ENCODE measurements at regions not wholly inside any gene's neighbourhood (a gene's known extent, or its start where the extent isn't known, plus 50 kb on each side); places are given as distances from the start of the nearest gene placed in this dataset.

GRCh38 chr2:238582159-238582558 lies 155.4 kb downstream of the ASB1 start:
- Histone ChIP-seq H3K27ac (ENCODE audit: low read depth, low read length) (no peak overlapping the region), H3K27me3 (ENCODE audit: insufficient read depth, low read length) (peaks cover 29% of the 10 kb centered on the region), H2AFZ (ENCODE audit: low read length, unreplicated experiment) (no peak overlapping the region), H3K36me3 (ENCODE audit: insufficient read depth, low read length) (no peaks in the 10 kb centered on the region), H3K4me1 (ENCODE audit: control insufficient read depth, insufficient read depth, low read length, unreplicated experiment) (no peaks in the 10 kb centered on the region), H3K79me2 (ENCODE audit: control insufficient read depth, insufficient read depth, low read length, unreplicated experiment) (no peaks in the 10 kb centered on the region), H3K4me3 (ENCODE audit: low read depth, low read length) (no peak overlapping the region)

GRCh38 chr2:238584617-238585016 lies 157.9 kb downstream of the ASB1 start:
- Histone ChIP-seq H3K79me2 (ENCODE audit: control insufficient read depth, insufficient read depth, low read length, unreplicated experiment) (no peaks in the 10 kb centered on the region), H3K27ac (ENCODE audit: low read depth, low read length) (no peak overlapping the region), H3K4me3 (ENCODE audit: low read depth, low read length) (no peak overlapping the region), H2AFZ (ENCODE audit: low read length, unreplicated experiment) (no peak overlapping the region), H3K27me3 (ENCODE audit: insufficient read depth, low read length) (peaks cover 13% of the 10 kb centered on the region), H3K36me3 (ENCODE audit: insufficient read depth, low read length) (no peaks in the 10 kb centered on the region), H3K4me1 (ENCODE audit: control insufficient read depth, insufficient read depth, low read length, unreplicated experiment) (no peaks in the 10 kb centered on the region)

GRCh38 chr2:238585836-238586821 lies 159.4 kb downstream of the ASB1 start:
- no peak overlapping the region for H3K4me3 ChIP-seq (ENCODE audit: low read depth, low read length)
- no peaks in the 10 kb centered on the region for H3K36me3 ChIP-seq (ENCODE audit: insufficient read depth, low read length)
- H3K4me1 ChIP-seq (ENCODE audit: control insufficient read depth, insufficient read depth, low read length, unreplicated experiment), result no peaks in the 10 kb centered on the region
- H3K27ac ChIP-seq (ENCODE audit: low read depth, low read length), result no peak overlapping the region
- H3K27me3 ChIP-seq (ENCODE audit: insufficient read depth, low read length), result peaks cover under 1% of the 10 kb centered on the region
- no peaks in the 10 kb centered on the region for H3K79me2 ChIP-seq (ENCODE audit: control insufficient read depth, insufficient read depth, low read length, unreplicated experiment)
- no peak overlapping the region for H2AFZ ChIP-seq (ENCODE audit: low read length, unreplicated experiment)

GRCh38 chr2:238586931-238587775 lies 160.4 kb downstream of the ASB1 start:
- Histone ChIP-seq H3K79me2 (ENCODE audit: control insufficient read depth, insufficient read depth, low read length, unreplicated experiment) (no peaks in the 10 kb centered on the region), H3K27ac (ENCODE audit: low read depth, low read length) (no peak overlapping the region), H3K4me1 (ENCODE audit: control insufficient read depth, insufficient read depth, low read length, unreplicated experiment) (no peaks in the 10 kb centered on the region), H3K27me3 (ENCODE audit: insufficient read depth, low read length) (no peaks in the 10 kb centered on the region; the same call in none of the 2 replicates), H3K36me3 (ENCODE audit: insufficient read depth, low read length) (no peaks in the 10 kb centered on the region), H3K4me3 (ENCODE audit: low read depth, low read length) (no peak overlapping the region), H2AFZ (ENCODE audit: low read length, unreplicated experiment) (no peak overlapping the region)

GRCh38 chr2:238587776-238588660 lies 161.3 kb downstream of the ASB1 start:
- H3K27me3 ChIP-seq (ENCODE audit: insufficient read depth, low read length), result no peaks in the 10 kb centered on the region; the same call in none of the 2 replicates
- H2AFZ ChIP-seq (ENCODE audit: low read length, unreplicated experiment), result no peak overlapping the region
- H3K4me3 ChIP-seq (ENCODE audit: low read depth, low read length), result no peak overlapping the region
- H3K27ac ChIP-seq (ENCODE audit: low read depth, low read length), result no peak overlapping the region
- H3K36me3 ChIP-seq (ENCODE audit: insufficient read depth, low read length), result no peaks in the 10 kb centered on the region
- no peaks in the 10 kb centered on the region for H3K4me1 ChIP-seq (ENCODE audit: control insufficient read depth, insufficient read depth, low read length, unreplicated experiment)
- H3K79me2 ChIP-seq (ENCODE audit: control insufficient read depth, insufficient read depth, low read length, unreplicated experiment), result no peaks in the 10 kb centered on the region

- no peaks in the 10 kb centered on the region for H3K79me2 ChIP-seq (ENCODE audit: control insufficient read depth, insufficient read depth, low read length, unreplicated experiment)
- H3K27ac ChIP-seq (ENCODE audit: low read depth, low read length), result no peak overlapping the region
- H3K4me1 ChIP-seq (ENCODE audit: control insufficient read depth, insufficient read depth, low read length, unreplicated experiment), result no peaks in the 10 kb centered on the region
- no peak overlapping the region for H2AFZ ChIP-seq (ENCODE audit: low read length, unreplicated experiment)
- no peaks in the 10 kb centered on the region for H3K27me3 ChIP-seq (ENCODE audit: insufficient read depth, low read length)
- H3K4me3 ChIP-seq (ENCODE audit: low read depth, low read length), result no peak overlapping the region
- no peaks in the 10 kb centered on the region for H3K36me3 ChIP-seq (ENCODE audit: insufficient read depth, low read length)
Measured at GRCh38 chr2:238589591-238590460, 163.1 kb downstream of the ASB1 start.

GRCh38 chr2:238591732-238592131 lies 165.0 kb downstream of the ASB1 start:
- Histone ChIP-seq H3K79me2 (ENCODE audit: control insufficient read depth, insufficient read depth, low read length, unreplicated experiment) (no peaks in the 10 kb centered on the region), H3K27ac (ENCODE audit: low read depth, low read length) (no peak overlapping the region), H2AFZ (ENCODE audit: low read length, unreplicated experiment) (no peak overlapping the region), H3K4me1 (ENCODE audit: control insufficient read depth, insufficient read depth, low read length, unreplicated experiment) (peaks cover 3% of the 10 kb centered on the region), H3K36me3 (ENCODE audit: insufficient read depth, low read length) (no peaks in the 10 kb centered on the region), H3K4me3 (ENCODE audit: low read depth, low read length) (no peak overlapping the region), H3K27me3 (ENCODE audit: insufficient read depth, low read length) (no peaks in the 10 kb centered on the region)

GRCh38 chr2:238593236-238593635 lies 166.5 kb downstream of the ASB1 start:
- H3K27me3 ChIP-seq (ENCODE audit: insufficient read depth, low read length), result no peaks in the 10 kb centered on the region
- H3K36me3 ChIP-seq (ENCODE audit: insufficient read depth, low read length), result no peaks in the 10 kb centered on the region

GRCh38 chr2:238593678-238594077 lies 167.0 kb downstream of the ASB1 start:
- Histone ChIP-seq H3K36me3 (ENCODE audit: insufficient read depth, low read length) (no peaks in the 10 kb centered on the region), H2AFZ (ENCODE audit: low read length, unreplicated experiment) (no peak overlapping the region), H3K4me1 (ENCODE audit: control insufficient read depth, insufficient read depth, low read length, unreplicated experiment) (peaks cover 21% of the 10 kb centered on the region), H3K27ac (ENCODE audit: low read depth, low read length) (no peak overlapping the region), H3K27me3 (ENCODE audit: insufficient read depth, low read length) (no peaks in the 10 kb centered on the region), H3K4me3 (ENCODE audit: low read depth, low read length) (no peak overlapping the region), H3K79me2 (ENCODE audit: control insufficient read depth, insufficient read depth, low read length, unreplicated experiment) (no peaks in the 10 kb centered on the region)

More at GRCh38 chr2:238593236-238593635, 166.5 kb downstream of the ASB1 start:
- Histone ChIP-seq H3K4me1 (ENCODE audit: control insufficient read depth, insufficient read depth, low read length, unreplicated experiment) (peaks cover 17% of the 10 kb centered on the region), H2AFZ (ENCODE audit: low read length, unreplicated experiment) (no peak overlapping the region), H3K27ac (ENCODE audit: low read depth, low read length) (no peak overlapping the region), H3K4me3 (ENCODE audit: low read depth, low read length) (no peak overlapping the region), H3K79me2 (ENCODE audit: control insufficient read depth, insufficient read depth, low read length, unreplicated experiment) (no peaks in the 10 kb centered on the region)

Measured in ACC112 (cell line).